GM12864 (cell line): ENCODE measurements at regions not wholly inside any gene's neighbourhood (a gene's known extent, or its start where the extent isn't known, plus 50 kb on each side); places are given as distances from the start of the nearest gene placed in this dataset.
"Not testable (repeated sequence)": the region's sequence is repeated elsewhere in the genome, so short reads cannot be mapped to it uniquely, and the experiment has no call there.

Experiments
- DNase-seq: peaks from one replicate; pipeline ENCODE4 v3.0.0-alpha.2; 2011; ENCODE audit warnings: low read depth
- H3K4me3 ChIP-seq: 2 replicates; pipeline ENCODE4 v1.5.1; 2011; ENCODE audit warnings: mild to moderate bottlenecking, low read depth, low read length, control low read depth
- TF ChIP-seq, protein P1 (sequence below): IDR thresholded peaks from 2 replicates; pipeline ENCODE4 v1.5.1; 2011; ENCODE audit warnings: low read depth, mild to moderate bottlenecking, moderate library complexity, low read length, control low read depth, inconsistent platforms; ENCODE audit errors: missing control alignments

GRCh38 chr1:105467549-105467948 is 1588.9 kb upstream of the PRMT6 start:
- H3K4me3 ChIP-seq, result no peak overlapping the region
- DNase-seq, result no peak
- TF ChIP-seq, protein P1, sequence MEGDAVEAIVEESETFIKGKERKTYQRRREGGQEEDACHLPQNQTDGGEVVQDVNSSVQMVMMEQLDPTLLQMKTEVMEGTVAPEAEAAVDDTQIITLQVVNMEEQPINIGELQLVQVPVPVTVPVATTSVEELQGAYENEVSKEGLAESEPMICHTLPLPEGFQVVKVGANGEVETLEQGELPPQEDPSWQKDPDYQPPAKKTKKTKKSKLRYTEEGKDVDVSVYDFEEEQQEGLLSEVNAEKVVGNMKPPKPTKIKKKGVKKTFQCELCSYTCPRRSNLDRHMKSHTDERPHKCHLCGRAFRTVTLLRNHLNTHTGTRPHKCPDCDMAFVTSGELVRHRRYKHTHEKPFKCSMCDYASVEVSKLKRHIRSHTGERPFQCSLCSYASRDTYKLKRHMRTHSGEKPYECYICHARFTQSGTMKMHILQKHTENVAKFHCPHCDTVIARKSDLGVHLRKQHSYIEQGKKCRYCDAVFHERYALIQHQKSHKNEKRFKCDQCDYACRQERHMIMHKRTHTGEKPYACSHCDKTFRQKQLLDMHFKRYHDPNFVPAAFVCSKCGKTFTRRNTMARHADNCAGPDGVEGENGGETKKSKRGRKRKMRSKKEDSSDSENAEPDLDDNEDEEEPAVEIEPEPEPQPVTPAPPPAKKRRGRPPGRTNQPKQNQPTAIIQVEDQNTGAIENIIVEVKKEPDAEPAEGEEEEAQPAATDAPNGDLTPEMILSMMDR, result no peak

DNA sequence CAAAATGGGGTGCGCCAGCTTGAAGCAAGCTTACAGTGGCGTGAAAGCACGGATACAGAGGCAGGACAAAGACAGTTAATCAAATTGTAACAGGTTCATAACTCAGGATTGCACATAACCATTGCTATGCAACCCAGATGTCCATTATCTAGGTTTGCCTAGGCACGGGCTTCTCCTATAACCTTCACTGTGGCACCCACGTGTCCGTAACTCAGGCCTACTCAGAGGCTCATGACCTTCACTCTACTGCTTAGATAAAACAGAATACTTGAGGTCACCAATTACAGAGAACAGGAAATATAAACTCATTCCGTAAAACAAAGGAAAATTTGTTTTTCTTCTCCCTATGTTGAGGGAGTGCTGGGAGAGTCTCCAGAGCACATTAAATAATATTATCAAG is 1585.9 kb upstream of the PRMT6 start:
- not testable (repeated sequence) for DNase-seq, H3K4me3 ChIP-seq

GRCh38 chr1:105483436-105483835 is 1573.0 kb upstream of the PRMT6 start:
- TF ChIP-seq, protein P1, result no peak
- H3K4me3 ChIP-seq, result no peak overlapping the region
- no peak for DNase-seq

GRCh38 chr1:105485207-105485606 is 1571.3 kb upstream of the PRMT6 start:
- TF ChIP-seq, protein P1, result no peak
- no peak for DNase-seq
- no peak overlapping the region for H3K4me3 ChIP-seq

GRCh38 chr1:105492921-105493320 is 1563.6 kb upstream of the PRMT6 start:
- H3K4me3 ChIP-seq, result no peak overlapping the region
- no peak for DNase-seq
- TF ChIP-seq, protein P1, result no peak

- no peak overlapping the region for H3K4me3 ChIP-seq
- TF ChIP-seq, protein P1, result no peak
- DNase-seq, result no peak
Observed at GRCh38 chr1:105516068-105516467, 1540.4 kb upstream of the PRMT6 start.

DNA sequence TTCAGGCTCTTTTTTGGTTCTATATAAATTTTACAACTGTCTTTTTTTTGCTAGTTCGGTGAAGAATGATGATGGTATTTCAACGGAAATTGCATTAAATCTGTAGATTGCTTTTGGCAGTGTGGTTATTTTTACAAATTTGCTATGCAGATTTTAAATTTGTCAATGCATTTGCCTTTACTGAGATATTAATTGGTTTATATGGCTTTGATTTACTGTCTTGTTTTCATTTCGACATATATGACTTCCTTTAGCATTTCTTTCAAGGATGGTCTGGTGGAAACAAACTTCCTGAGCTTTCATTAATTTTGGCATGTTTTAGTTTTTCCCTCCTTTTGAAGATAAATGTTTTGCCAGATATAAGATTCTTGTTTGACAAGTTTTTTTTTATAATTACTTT is 1522.5 kb upstream of the PRMT6 start:
- H3K4me3 ChIP-seq, result no peak overlapping the region
- no peak for DNase-seq
- TF ChIP-seq, protein P1, result no peak

DNA sequence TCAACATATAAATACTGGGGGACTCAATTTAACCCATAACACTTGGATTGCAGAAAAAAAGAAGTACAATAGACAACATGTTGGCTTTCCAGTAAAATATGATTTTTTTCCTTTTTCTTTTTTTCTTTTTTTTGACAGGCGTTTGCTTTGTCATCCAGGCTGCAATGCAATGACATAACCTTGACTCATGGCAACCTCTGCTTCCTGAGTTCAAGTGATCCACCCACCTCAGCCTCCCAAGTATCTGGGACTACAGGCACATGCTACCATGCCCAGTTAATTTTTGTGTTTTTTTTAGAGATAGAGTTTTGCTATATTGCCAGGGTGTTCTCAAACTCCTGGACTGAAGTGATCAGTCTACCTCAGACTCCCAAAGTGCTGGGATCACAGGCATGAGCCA is 1512.0 kb upstream of the PRMT6 start:
- DNase-seq, result no peak
- TF ChIP-seq, protein P1, result no peak
- H3K4me3 ChIP-seq, result no peak overlapping the region
